PFSK-1 (cell line): ENCODE measurements at regions not wholly inside any gene's neighbourhood (a gene's known extent, or its start where the extent isn't known, plus 50 kb on each side); places are given as distances from the start of the nearest gene placed in this dataset.

ENCODE experiments used
- FOXP2 ChIP-seq: optimal IDR thresholded peaks from 2 replicates; pipeline ENCODE3; 2011; ENCODE audit warnings: borderline replicate concordance, control low read depth, inconsistent platforms; ENCODE audit not compliant: insufficient read depth; ENCODE audit errors: extremely low read length, extremely low read depth
- POLR2AphosphoS5 ChIP-seq: IDR thresholded peaks from 2 replicates; pipeline ENCODE4 v1.6.1; 2012; ENCODE audit warnings: low read depth, mild to moderate bottlenecking, control low read depth, low read length, moderate library complexity
- REST ChIP-seq, 2 experiments: IDR thresholded peaks; 2 replicates each; pipeline versions ENCODE4 v1.6.1 to v1.8.0; 2011 to 2012; ENCODE audit warnings: low read depth in 2 of 2, low read length in 2 of 2, control low read depth in 1 of 2, inconsistent platforms in 1 of 2, mild to moderate bottlenecking in 1 of 2, moderate library complexity in 1 of 2; ENCODE audit not compliant: insufficient read depth in 1 of 2
- SIN3A ChIP-seq: IDR thresholded peaks from 2 replicates; pipeline ENCODE4 v1.6.1; 2012; ENCODE audit warnings: mild to moderate bottlenecking, low read length, moderate library complexity, borderline replicate concordance; ENCODE audit not compliant: insufficient read depth
- TAF1 ChIP-seq: IDR thresholded peaks from 2 replicates; pipeline ENCODE4 v1.6.1; 2012; ENCODE audit warnings: low read length, control low read depth, borderline replicate concordance; ENCODE audit not compliant: insufficient read depth

GRCh38 chr9:129362287-129363000 is 184.4 kb upstream of the IER5L start:
- TF ChIP-seq FOXP2 (no peak), TAF1 (no peak), REST (IDR thresholded peaks at IDR 0.05; ENCODE audit: insufficient read depth in 1 of 2, low read depth in 2 of 2, low read length in 2 of 2) (no peak), SIN3A (no peak), POLR2AphosphoS5 (no peak)

- TF ChIP-seq TAF1 (no peak), REST (IDR thresholded peaks at IDR 0.05; ENCODE audit: insufficient read depth in 1 of 2, low read depth in 2 of 2, low read length in 2 of 2) (no peak), POLR2AphosphoS5 (no peak), FOXP2 (no peak), SIN3A (no peak)
These were observed 183.1 kb upstream of the IER5L start for GRCh38 chr9:129361196-129361595.

- TF ChIP-seq FOXP2 (no peak), REST (IDR thresholded peaks at IDR 0.05; ENCODE audit: insufficient read depth in 1 of 2, low read depth in 2 of 2, low read length in 2 of 2) (no peak), TAF1 (no peak), POLR2AphosphoS5 (no peak), SIN3A (no peak)
These were observed 182.0 kb upstream of the IER5L start for GRCh38 chr9:129359916-129360536.

GRCh38 chr9:129359162-129359811 is 181.2 kb upstream of the IER5L start:
- TF ChIP-seq POLR2AphosphoS5 (no peak), TAF1 (no peak), REST (IDR thresholded peaks at IDR 0.05; ENCODE audit: insufficient read depth in 1 of 2, low read depth in 2 of 2, low read length in 2 of 2) (no peak), FOXP2 (no peak), SIN3A (no peak)
